ENCODE measurements at regions not wholly inside any gene's neighbourhood (a gene's known extent, or its start where the extent isn't known, plus 50 kb on each side); places are given as distances from the start of the nearest gene placed in this dataset.
A peak's percentile ranks its signal among the peaks of the same experiment; 100 is the strongest.

DNA sequence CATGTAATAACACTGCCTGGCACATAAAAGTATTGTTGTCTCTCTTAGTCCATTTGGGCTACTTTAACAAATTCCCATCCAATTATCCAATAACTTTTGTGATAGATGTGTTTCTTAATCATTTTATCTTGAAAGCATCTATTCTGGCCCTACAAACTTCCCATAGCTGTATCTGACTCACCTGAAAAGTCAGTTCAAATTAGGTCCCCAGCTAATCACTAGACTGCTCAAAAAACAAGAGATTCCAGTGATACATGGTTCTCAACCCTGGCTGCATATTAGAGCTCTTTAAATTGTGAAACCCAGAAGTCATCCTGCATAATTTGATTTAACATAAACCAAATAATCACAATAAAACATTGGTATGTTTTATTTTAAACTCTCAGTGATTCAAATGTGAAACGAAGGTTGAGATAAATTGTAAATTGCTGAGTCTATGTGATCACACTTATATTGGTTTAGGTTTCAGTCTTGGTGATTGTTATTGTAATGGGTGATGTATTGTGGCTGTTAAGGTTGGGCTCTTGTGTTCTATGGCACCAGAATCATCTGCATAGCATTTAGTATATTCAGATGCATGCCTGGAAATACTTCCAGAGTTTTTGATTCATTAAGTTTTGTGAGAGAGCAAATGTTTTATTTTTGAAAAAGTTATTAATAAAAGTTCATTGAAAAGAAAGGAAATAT, 268.9 kb upstream of the KCNMB2 start:
- H3K27me3 Mint-ChIP-seq (ENCODE audit: unreplicated experiment): no peaks in the 10 kb centered on the region

DNA sequence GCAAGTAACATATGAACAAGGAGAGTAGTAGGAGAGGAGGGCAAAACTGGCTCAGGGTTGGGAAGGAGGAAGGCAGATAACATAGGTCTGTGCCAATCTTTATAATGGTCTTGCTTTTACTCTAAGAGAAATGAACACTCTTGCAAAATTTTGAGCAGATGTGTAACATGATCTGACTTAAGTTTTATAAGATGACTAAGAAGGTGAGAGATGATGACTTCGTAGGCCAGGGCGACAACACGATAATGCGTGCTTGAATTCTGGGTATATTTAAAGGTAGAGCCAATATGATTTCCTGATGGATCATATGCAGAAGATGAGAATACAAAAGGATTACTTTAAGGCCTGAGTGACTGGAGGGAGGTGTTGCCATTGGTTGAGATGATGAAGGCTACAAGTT, 265.4 kb upstream of the KCNMB2 start:
- TF ChIP-seq CTCF (IDR thresholded peaks at IDR 0.05; ENCODE audit: unreplicated experiment): no peak
- intact Hi-C loops (cut with micrococcal nuclease; ENCODE audit: unreplicated experiment): no loop called here
- Mint-ChIP-seq H3K27me3 (ENCODE audit: unreplicated experiment) (no peaks in the 10 kb centered on the region), H3K4me3 (ENCODE audit: low read depth, unreplicated experiment) (no peak overlapping the region), H3K27ac (ENCODE audit: unreplicated experiment) (peak overlapping the region; percentile 1), H3K36me3 (ENCODE audit: insufficient read depth, unreplicated experiment) (no peaks in the 10 kb centered on the region), H3K9me3 (ENCODE audit: low read depth, unreplicated experiment) (peaks cover 12% of the 10 kb centered on the region), H3K4me1 (ENCODE audit: low read depth, unreplicated experiment) (no peaks in the 10 kb centered on the region)
- CTCF ChIA-PET: no interaction called here
- DNase-seq: no peak
- BruUV-seq (replicated peaks): no TSS peak

More for the DNA sequence above, 268.9 kb upstream of the KCNMB2 start:
- Mint-ChIP-seq H3K4me1 (ENCODE audit: low read depth, unreplicated experiment) (no peaks in the 10 kb centered on the region), H3K4me3 (ENCODE audit: low read depth, unreplicated experiment) (no peak overlapping the region), H3K36me3 (ENCODE audit: insufficient read depth, unreplicated experiment) (no peaks in the 10 kb centered on the region), H3K27ac (ENCODE audit: unreplicated experiment) (no peak overlapping the region), H3K9me3 (ENCODE audit: low read depth, unreplicated experiment) (peaks cover 9% of the 10 kb centered on the region)
- TF ChIP-seq CTCF (IDR thresholded peaks at IDR 0.05; ENCODE audit: unreplicated experiment): no peak
- intact Hi-C loops (cut with micrococcal nuclease; ENCODE audit: unreplicated experiment): no loop called here
- no TSS peak for BruUV-seq (replicated peaks)
- CTCF ChIA-PET: no interaction called here
- no peak for DNase-seq

- Mint-ChIP-seq H3K4me1 (ENCODE audit: low read depth, unreplicated experiment) (no peaks in the 10 kb centered on the region), H3K27ac (ENCODE audit: unreplicated experiment) (no peak overlapping the region), H3K9me3 (ENCODE audit: low read depth, unreplicated experiment) (peaks cover 12% of the 10 kb centered on the region), H3K27me3 (ENCODE audit: unreplicated experiment) (no peaks in the 10 kb centered on the region), H3K4me3 (ENCODE audit: low read depth, unreplicated experiment) (no peak overlapping the region), H3K36me3 (ENCODE audit: insufficient read depth, unreplicated experiment) (no peaks in the 10 kb centered on the region)
- DNase-seq: no peak
- CTCF ChIA-PET: interaction anchor here (1.1 kb wide), 1 partner anchor 9 kb away, joined by 3 read pairs; no protein-coding TSS in a partner anchor
- no peak for TF ChIP-seq CTCF (IDR thresholded peaks at IDR 0.05; ENCODE audit: unreplicated experiment)
- intact Hi-C loops (cut with micrococcal nuclease; ENCODE audit: unreplicated experiment): no loop called here
- BruUV-seq (replicated peaks): no TSS peak
Measured at GRCh38 chr3:178271740-178272387, 264.4 kb upstream of the KCNMB2 start.

- CTCF ChIA-PET: no interaction called here
- TF ChIP-seq CTCF (IDR thresholded peaks at IDR 0.05; ENCODE audit: unreplicated experiment): no peak
- no peaks in the 10 kb centered on the region for H3K4me1 Mint-ChIP-seq (ENCODE audit: low read depth, unreplicated experiment)
- BruUV-seq (replicated peaks): no TSS peak
- no peaks in the 10 kb centered on the region for H3K36me3 Mint-ChIP-seq (ENCODE audit: insufficient read depth, unreplicated experiment)
- no peak for DNase-seq
- no peaks in the 10 kb centered on the region for H3K27me3 Mint-ChIP-seq (ENCODE audit: unreplicated experiment)
- peaks cover 12% of the 10 kb centered on the region for H3K9me3 Mint-ChIP-seq (ENCODE audit: low read depth, unreplicated experiment)
- no peak overlapping the region for H3K4me3 Mint-ChIP-seq (ENCODE audit: low read depth, unreplicated experiment)
- no peak overlapping the region for H3K27ac Mint-ChIP-seq (ENCODE audit: unreplicated experiment)
- intact Hi-C loops (cut with micrococcal nuclease; ENCODE audit: unreplicated experiment): no loop called here
Measured at GRCh38 chr3:178272841-178273240, 263.4 kb upstream of the KCNMB2 start.

All from Calu3 (cell line).